Right atrium auricular region (tissue), 2 donors: ENCODE measurements at regions not wholly inside any gene's neighbourhood (a gene's known extent, or its start where the extent isn't known, plus 50 kb on each side); places are given as distances from the start of the nearest gene placed in this dataset.

Experiments used
- DNase-seq: peaks from one replicate; pipeline ENCODE4 v3.0.0-alpha.2; 2019; ENCODE audit warnings: low spot score
- H3K27ac ChIP-seq, 2 donors: fragments of 200-600 bp; sonication (generic); 1 replicate in 1 of 2; 2 replicates in 1 of 2; pipeline ENCODE4 v1.5.1; 2016 to 2019
- H3K27me3 ChIP-seq, 2 donors: fragments of 200-600 bp; sonication (generic); one replicate each; pipeline versions ENCODE4 v1.5.1 to v1.6.0; 2017 to 2019
- H3K36me3 ChIP-seq: fragments of 200-600 bp; sonication (generic); one replicate; pipeline ENCODE4 v1.5.1; 2016
- H3K4me1 ChIP-seq, 2 donors: fragments of 200-600 bp; sonication (generic); one replicate each; pipeline versions ENCODE4 v1.5.1 to v1.6.0; 2017 to 2019
- H3K4me3 ChIP-seq, 2 donors: fragments of 200-600 bp; sonication (generic); 1 replicate in 1 of 2; 2 replicates in 1 of 2; pipeline ENCODE4 v1.5.1; 2017 to 2019; ENCODE audit warnings: mild to moderate bottlenecking in 1 of 2, moderate library complexity in 1 of 2
- H3K9me3 ChIP-seq, 2 donors: fragments of 200-600 bp; sonication (generic); one replicate each; pipeline ENCODE4 v1.5.1; 2019
- CTCF ChIP-seq, 2 donors: fragments of 200-600 bp; sonication (generic); IDR thresholded peaks; one replicate each; pipeline ENCODE4 v1.5.1; 2019; ENCODE audit warnings: antibody characterized with exemption in 2 of 2

GRCh38 chr5:143497749-143498148 lies 94.3 kb upstream of the NR3C1 start:
- no peaks in the 10 kb centered on the region for H3K27me3 ChIP-seq
- H3K4me3 ChIP-seq = no peak overlapping the region
- no peaks in the 10 kb centered on the region for H3K9me3 ChIP-seq
- DNase-seq = no peak
- no peaks in the 10 kb centered on the region for H3K36me3 ChIP-seq
- no peak for TF ChIP-seq CTCF (IDR thresholded peaks at IDR 0.05)
- peaks cover 0 to 22% of the 10 kb centered on the region in 2 donors for H3K4me1 ChIP-seq
- no peak overlapping the region for H3K27ac ChIP-seq

DNA sequence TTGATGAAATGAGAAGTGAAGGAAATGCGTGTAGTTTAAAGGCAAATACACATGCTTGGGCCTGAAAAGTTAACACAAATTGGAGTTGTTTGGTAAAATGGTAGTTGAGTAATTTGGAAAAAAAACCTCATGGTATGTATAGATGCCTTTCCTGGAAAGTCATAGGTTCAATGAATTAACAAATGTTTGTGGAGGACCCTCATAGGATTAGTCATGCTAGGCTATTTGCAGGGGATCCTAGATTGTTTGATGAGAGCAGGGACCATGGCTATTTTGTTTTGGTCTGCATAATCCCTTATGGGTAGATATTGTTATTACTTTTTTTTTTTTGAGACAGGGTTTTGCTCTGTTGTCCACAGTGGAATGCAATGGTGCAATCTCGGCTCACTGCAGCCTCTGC lies 93.5 kb upstream of the NR3C1 start:
- H3K27me3 ChIP-seq = no peaks in the 10 kb centered on the region
- H3K27ac ChIP-seq = no peak overlapping the region
- DNase-seq = no peak
- no peak overlapping the region for H3K4me3 ChIP-seq
- peaks cover 0 to 22% of the 10 kb centered on the region in 2 donors for H3K4me1 ChIP-seq
- no peaks in the 10 kb centered on the region for H3K36me3 ChIP-seq
- TF ChIP-seq CTCF (IDR thresholded peaks at IDR 0.05) = no peak
- no peaks in the 10 kb centered on the region for H3K9me3 ChIP-seq

GRCh38 chr5:143495821-143496275 lies 92.4 kb upstream of the NR3C1 start:
- Histone ChIP-seq H3K27ac (peak overlapping the region; percentile 28 to 54), H3K4me3 (no peak overlapping the region), H3K9me3 (no peaks in the 10 kb centered on the region), H3K27me3 (no peaks in the 10 kb centered on the region), H3K36me3 (no peaks in the 10 kb centered on the region), H3K4me1 (peaks cover 0 to 22% of the 10 kb centered on the region in 2 donors)
- TF ChIP-seq CTCF (IDR thresholded peaks at IDR 0.05) = no peak
- no peak for DNase-seq

GRCh38 chr5:143495110-143495509 lies 91.6 kb upstream of the NR3C1 start:
- peaks cover 0 to 22% of the 10 kb centered on the region in 2 donors for H3K4me1 ChIP-seq
- no peaks in the 10 kb centered on the region for H3K36me3 ChIP-seq
- TF ChIP-seq CTCF (IDR thresholded peaks at IDR 0.05) = no peak
- DNase-seq = no peak
- peak overlapping the region in 1 of 2 donors; percentile 54 for H3K27ac ChIP-seq
- no peak overlapping the region for H3K4me3 ChIP-seq
- no peaks in the 10 kb centered on the region for H3K9me3 ChIP-seq
- H3K27me3 ChIP-seq = no peaks in the 10 kb centered on the region

DNA sequence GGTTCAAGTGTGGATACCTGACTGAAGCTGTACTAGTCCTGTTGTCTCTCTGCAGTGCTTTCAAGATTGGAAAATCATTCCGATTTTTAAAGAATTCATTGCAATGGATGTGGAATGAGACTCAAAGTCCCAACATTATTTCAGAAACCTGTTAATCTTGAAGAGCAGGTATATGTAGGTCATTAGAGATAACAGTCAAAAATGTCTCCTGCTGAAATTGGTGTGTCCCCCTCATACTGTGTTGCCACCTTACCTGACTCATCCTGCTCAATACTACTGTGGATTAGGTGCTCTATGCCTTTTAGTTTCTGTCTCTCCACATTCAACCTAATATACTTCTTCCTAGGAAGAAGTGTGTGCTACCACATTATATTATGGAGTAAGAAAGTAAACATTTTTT lies 91.1 kb upstream of the NR3C1 start:
- no peaks in the 10 kb centered on the region for H3K27me3 ChIP-seq
- H3K36me3 ChIP-seq = no peaks in the 10 kb centered on the region
- no peak overlapping the region for H3K4me3 ChIP-seq
- H3K4me1 ChIP-seq = peaks cover 0 to 22% of the 10 kb centered on the region in 2 donors
- H3K9me3 ChIP-seq = no peaks in the 10 kb centered on the region
- no peak for DNase-seq
- no peak for TF ChIP-seq CTCF (IDR thresholded peaks at IDR 0.05)
- H3K27ac ChIP-seq = no peak overlapping the region

DNA sequence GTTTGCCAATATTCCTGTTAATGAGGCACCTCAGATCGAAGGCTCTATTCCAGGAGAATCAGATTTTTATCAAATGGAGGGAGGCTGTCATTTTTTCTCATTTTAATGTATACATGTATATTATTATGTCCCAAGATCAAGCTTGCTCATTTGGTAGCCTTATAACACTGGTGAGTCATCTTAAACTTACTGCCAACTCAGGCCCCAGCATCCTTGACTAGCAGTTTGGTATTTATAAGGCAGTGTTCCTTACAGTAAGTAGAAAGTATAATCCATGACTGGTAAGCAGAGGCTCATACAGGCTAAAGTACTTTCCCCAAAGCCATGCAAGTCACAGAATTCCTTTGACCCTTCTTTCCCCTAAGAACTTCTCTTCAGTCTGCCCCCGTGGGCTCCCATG lies 90.7 kb upstream of the NR3C1 start:
- Histone ChIP-seq H3K4me1 (peaks cover 0 to 22% of the 10 kb centered on the region in 2 donors), H3K27me3 (no peaks in the 10 kb centered on the region), H3K36me3 (no peaks in the 10 kb centered on the region), H3K27ac (no peak overlapping the region), H3K4me3 (no peak overlapping the region), H3K9me3 (no peaks in the 10 kb centered on the region)
- DNase-seq = no peak
- TF ChIP-seq CTCF (IDR thresholded peaks at IDR 0.05) = no peak
